VCaP (cell line): ENCODE measurements at regions not wholly inside any gene's neighbourhood (a gene's known extent, or its start where the extent isn't known, plus 50 kb on each side); places are given as distances from the start of the nearest gene placed in this dataset.

Source experiments
- H3K27ac ChIP-seq: fragments of 450-650 bp; 2 replicates; pipeline ENCODE4 v1.5.1; 2017
- CTCF ChIP-seq: fragments of 450-650 bp; conservative IDR thresholded peaks from 2 replicates; pipeline ENCODE4 v1.5.1; 2017; ENCODE audit warnings: mild to moderate bottlenecking, moderate library complexity

GRCh38 chr18:10059610-10060468 lies 146.0 kb downstream of the VAPA start:
- no peak for TF ChIP-seq CTCF
- no peak overlapping the region for H3K27ac ChIP-seq

GRCh38 chr18:10060469-10060782 lies 146.6 kb downstream of the VAPA start:
- TF ChIP-seq CTCF = no peak
- no peak overlapping the region for H3K27ac ChIP-seq

- H3K27ac ChIP-seq = no peak overlapping the region
Observed at GRCh38 chr18:10060841-10061240, 147.0 kb downstream of the VAPA start.

GRCh38 chr18:10061566-10062140 lies 147.8 kb downstream of the VAPA start:
- no peak for TF ChIP-seq CTCF
- no peak overlapping the region for H3K27ac ChIP-seq

More at GRCh38 chr18:10060841-10061240, 147.0 kb downstream of the VAPA start:
- TF ChIP-seq CTCF = no peak

- TF ChIP-seq CTCF = no peak
- no peak overlapping the region for H3K27ac ChIP-seq
Observed at GRCh38 chr18:10062302-10063300, 148.8 kb downstream of the VAPA start.

- no peak for TF ChIP-seq CTCF
- H3K27ac ChIP-seq = no peak overlapping the region
Observed at GRCh38 chr18:10063489-10063888, 149.7 kb downstream of the VAPA start.

GRCh38 chr18:10064267-10064666 lies 150.5 kb downstream of the VAPA start:
- H3K27ac ChIP-seq = no peak overlapping the region
- no peak for TF ChIP-seq CTCF
